ENCODE measurements at regions not wholly inside any gene's neighbourhood (a gene's known extent, or its start where the extent isn't known, plus 50 kb on each side); places are given as distances from the start of the nearest gene placed in this dataset.

DNA sequence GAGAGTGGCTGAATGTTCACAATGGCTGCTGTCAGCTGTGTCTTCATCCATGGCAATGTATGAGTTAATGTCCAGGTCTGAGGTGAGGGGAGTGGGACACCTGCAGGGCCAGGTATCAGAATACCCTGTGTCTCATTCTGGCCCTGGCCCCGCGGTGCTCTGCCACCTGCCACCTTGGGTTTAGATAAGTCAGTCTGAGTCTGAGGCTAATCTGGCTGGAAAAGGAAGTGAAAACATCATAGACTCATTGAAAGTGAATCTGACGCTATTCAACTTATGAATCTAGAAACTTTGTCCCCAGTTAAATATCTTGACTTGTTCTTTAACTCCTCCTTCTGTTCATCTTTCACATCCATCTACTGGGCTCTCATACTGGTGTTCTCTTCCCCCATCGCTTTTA lies 267.1 kb upstream of the JAG1 start:
- no peak overlapping the region for H3K27ac ChIP-seq (ENCODE audit: low read length)
- H3K4me1 ChIP-seq (ENCODE audit: control insufficient read depth, insufficient read depth, low read length), result no peaks in the 10 kb centered on the region
- no peak overlapping the region for H3K4me3 ChIP-seq (ENCODE audit: low read length)
- H3K9me3 ChIP-seq (ENCODE audit: control insufficient read depth, low read length), result no peaks in the 10 kb centered on the region
- no peak for DNase-seq
- intact Hi-C loops (cut with DNase I), result no loop called here
- 79% methylated on average over 4 of the region's 4 CpGs for WGBS
- ATAC-seq, result no peak
- no peaks in the 10 kb centered on the region for H3K27me3 ChIP-seq (ENCODE audit: control insufficient read depth, insufficient read depth)

- Histone ChIP-seq H3K27ac (ENCODE audit: low read length) (no peak overlapping the region), H3K27me3 (ENCODE audit: control insufficient read depth, insufficient read depth) (no peaks in the 10 kb centered on the region), H3K4me1 (ENCODE audit: control insufficient read depth, insufficient read depth, low read length) (no peaks in the 10 kb centered on the region), H3K9me3 (ENCODE audit: control insufficient read depth, low read length) (no peaks in the 10 kb centered on the region), H3K4me3 (ENCODE audit: low read length) (no peak overlapping the region)
- ATAC-seq (no peak), DNase-seq (no peak)
- intact Hi-C loops (cut with DNase I), result no loop called here
- 90% methylated on average over 4 of the region's 4 CpGs for WGBS
Observed at GRCh38 chr20:10943686-10944265, 270.0 kb upstream of the JAG1 start.

DNA sequence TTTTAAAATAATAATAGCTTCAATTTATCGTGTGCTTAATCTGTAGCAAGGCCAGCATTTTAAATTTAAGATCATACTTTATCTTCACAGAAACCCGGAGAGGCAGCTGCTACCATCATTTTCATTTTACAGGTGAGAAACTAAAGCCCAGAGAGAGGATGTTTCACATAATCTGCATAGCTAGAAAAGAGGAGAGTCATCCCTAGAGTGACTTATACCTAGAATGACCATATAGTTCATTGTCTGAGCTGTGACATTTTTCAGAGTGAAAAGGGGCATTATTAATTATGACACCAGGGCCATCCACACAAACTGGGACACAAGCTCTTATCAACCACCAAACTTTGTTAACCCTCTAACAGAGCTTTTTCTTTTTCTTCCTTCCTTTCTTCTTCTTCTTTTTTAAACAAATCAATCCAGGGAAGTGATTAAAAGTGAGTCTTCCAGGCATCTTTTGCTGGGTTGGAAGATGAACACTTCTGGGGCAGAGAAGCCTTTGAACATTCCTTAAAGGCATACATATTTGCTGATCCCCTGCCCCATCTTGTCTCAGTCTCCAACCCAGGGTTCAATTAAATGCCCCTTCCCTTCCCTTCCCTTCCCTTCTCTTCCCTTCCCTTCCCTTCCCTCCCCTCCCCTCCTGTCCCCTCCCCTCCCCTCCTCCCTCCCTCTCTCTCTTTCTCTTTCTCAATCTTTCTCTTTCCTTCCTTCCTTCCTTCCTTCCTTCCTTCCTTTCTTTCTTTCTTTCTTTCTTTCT lies 272.5 kb upstream of the JAG1 start:
- Histone ChIP-seq H3K4me3 (ENCODE audit: low read length) (no peak overlapping the region), H3K9me3 (ENCODE audit: control insufficient read depth, low read length) (no peaks in the 10 kb centered on the region), H3K27me3 (ENCODE audit: control insufficient read depth, insufficient read depth) (no peaks in the 10 kb centered on the region), H3K27ac (ENCODE audit: low read length) (no peak overlapping the region), H3K4me1 (ENCODE audit: control insufficient read depth, insufficient read depth, low read length) (no peaks in the 10 kb centered on the region)
- DNase-seq (no peak), ATAC-seq (no peak)
- intact Hi-C loops (cut with DNase I), result no loop called here
- WGBS, result 44% methylated on average over 2 of the region's 2 CpGs

DNA sequence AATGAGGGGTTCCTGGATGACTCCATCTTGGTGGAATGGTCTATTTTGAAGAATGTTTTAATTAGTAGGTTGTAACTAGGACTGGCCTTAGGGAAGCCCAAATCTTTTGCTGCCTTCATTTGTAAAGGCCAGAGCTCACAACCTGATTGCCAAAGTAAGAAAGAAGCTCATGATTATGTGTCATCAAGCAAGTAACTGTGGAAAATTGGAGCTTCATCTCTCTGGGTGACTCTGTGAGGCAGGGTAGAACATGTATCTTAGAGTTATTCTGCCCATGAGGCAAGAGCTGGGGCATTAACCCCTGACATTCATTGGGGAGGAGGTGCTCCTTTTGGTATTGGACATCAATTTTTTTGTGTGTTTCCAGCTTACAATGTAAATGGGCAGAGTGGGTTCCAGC lies 273.9 kb upstream of the JAG1 start:
- H3K4me1 ChIP-seq (ENCODE audit: control insufficient read depth, insufficient read depth, low read length), result no peaks in the 10 kb centered on the region
- no peaks in the 10 kb centered on the region for H3K27me3 ChIP-seq (ENCODE audit: control insufficient read depth, insufficient read depth)
- H3K9me3 ChIP-seq (ENCODE audit: control insufficient read depth, low read length), result no peaks in the 10 kb centered on the region
- no peak for DNase-seq
- intact Hi-C loops (cut with DNase I), result no loop called here
- H3K27ac ChIP-seq (ENCODE audit: low read length), result no peak overlapping the region
- ATAC-seq, result no peak
- no peak overlapping the region for H3K4me3 ChIP-seq (ENCODE audit: low read length)

DNA sequence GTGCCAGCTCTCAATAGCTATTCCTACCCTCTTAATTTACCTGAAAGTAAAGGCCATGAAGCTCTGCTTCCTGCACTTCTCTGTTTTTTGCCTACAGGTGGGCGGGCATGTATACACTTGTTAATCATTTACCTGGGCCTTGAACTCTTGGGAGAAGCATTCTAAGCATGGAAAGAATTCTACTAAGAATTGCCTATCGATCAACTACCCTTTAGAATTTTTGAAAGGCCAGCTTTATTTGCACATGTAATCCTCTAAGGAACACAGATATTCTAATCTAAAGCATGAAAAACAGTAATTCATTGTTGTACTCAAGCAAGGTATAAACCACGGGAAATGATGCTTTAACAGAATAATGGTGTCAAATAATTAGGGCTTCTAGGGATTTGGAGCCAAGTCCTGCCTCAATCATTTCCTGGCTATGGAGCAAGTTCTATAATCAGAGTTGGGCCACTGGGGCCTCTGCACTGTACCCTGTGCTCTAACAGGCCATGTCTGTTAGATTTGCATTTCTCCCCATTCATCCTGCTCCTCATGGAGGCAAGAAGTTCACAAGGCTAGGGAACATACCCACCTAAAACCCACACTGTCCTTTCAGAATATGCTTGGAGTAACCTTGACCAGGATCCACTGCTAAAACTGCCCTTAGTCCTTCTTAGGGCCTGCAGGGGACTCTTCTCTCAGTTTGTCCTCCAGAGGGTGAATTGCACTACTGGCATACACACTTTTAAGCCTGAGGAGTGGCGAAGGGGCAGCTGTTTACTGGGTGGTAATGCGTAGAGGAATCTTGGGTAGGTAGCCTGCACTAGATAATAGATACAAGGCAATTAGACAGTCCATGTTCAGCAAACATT lies 276.4 kb upstream of the JAG1 start:
- Histone ChIP-seq H3K4me1 (ENCODE audit: control insufficient read depth, insufficient read depth, low read length) (no peaks in the 10 kb centered on the region), H3K27ac (ENCODE audit: low read length) (no peak overlapping the region), H3K9me3 (ENCODE audit: control insufficient read depth, low read length) (no peaks in the 10 kb centered on the region), H3K27me3 (ENCODE audit: control insufficient read depth, insufficient read depth) (no peaks in the 10 kb centered on the region), H3K4me3 (ENCODE audit: low read length) (no peak overlapping the region)
- DNase-seq (no peak), ATAC-seq (no peak)
- intact Hi-C loops (cut with DNase I), result no loop called here
- 97% methylated on average over 5 of the region's 5 CpGs for WGBS

- Histone ChIP-seq H3K4me3 (ENCODE audit: low read length) (no peak overlapping the region), H3K27ac (ENCODE audit: low read length) (no peak overlapping the region), H3K4me1 (ENCODE audit: control insufficient read depth, insufficient read depth, low read length) (no peaks in the 10 kb centered on the region), H3K27me3 (ENCODE audit: control insufficient read depth, insufficient read depth) (no peaks in the 10 kb centered on the region), H3K9me3 (ENCODE audit: control insufficient read depth, low read length) (no peaks in the 10 kb centered on the region)
- intact Hi-C loops (cut with DNase I), result no loop called here
- no peak for DNase-seq
- WGBS, result 50% methylated on average over 2 of the region's 2 CpGs
- ATAC-seq, result no peak
Observed at GRCh38 chr20:10951216-10951615, 277.4 kb upstream of the JAG1 start.

DNA sequence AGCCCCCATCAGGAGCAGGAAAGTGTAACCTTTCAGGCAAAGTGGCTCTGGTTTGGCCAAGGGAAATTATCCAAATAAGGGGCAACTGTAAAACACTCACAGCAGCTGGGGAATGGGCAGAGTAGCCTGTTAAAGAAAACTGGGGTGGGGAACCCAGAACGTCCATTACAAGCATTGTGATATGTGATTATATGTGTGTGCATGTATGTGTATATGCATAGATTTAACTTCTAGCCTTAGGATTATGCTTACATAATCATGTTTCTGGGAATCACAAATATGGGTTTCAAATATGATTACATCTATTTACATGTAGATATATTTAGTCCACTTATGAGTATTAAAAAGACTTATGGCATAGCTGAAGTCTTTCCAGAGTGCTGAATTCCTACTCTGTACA lies 278.1 kb upstream of the JAG1 start:
- H3K27ac ChIP-seq (ENCODE audit: low read length), result no peak overlapping the region
- ATAC-seq, result no peak

DNA sequence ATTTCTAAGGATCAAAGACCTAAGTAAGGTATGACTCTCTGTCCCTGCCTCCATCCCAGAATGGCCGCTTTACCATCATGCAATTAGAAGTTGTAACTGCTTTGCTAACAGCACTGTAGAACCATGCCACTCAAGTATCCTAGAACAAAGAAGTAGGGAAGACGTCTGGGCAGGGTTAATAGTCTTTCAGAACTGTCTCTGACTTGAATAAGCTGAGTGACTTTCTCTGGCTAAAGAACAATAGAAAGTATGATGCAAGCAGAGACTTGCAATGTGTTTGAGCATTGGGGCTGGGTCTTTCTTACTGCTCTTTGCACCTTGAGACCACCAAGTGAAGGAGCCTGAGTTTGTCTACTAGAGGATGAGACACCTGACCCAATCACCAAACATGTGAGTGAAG lies 279.6 kb upstream of the JAG1 start:
- WGBS, result 86% methylated on average over 2 of the region's 2 CpGs
- DNase-seq (no peak), ATAC-seq (no peak)
- no peaks in the 10 kb centered on the region for H3K9me3 ChIP-seq (ENCODE audit: control insufficient read depth, low read length)
- H3K4me3 ChIP-seq (ENCODE audit: low read length), result no peak overlapping the region
- no peaks in the 10 kb centered on the region for H3K4me1 ChIP-seq (ENCODE audit: control insufficient read depth, insufficient read depth, low read length)
- intact Hi-C loops (cut with DNase I), result no loop called here
- no peak overlapping the region for H3K27ac ChIP-seq (ENCODE audit: low read length)
- H3K27me3 ChIP-seq (ENCODE audit: control insufficient read depth, insufficient read depth), result no peaks in the 10 kb centered on the region

More for the DNA sequence above, 278.1 kb upstream of the JAG1 start:
- Histone ChIP-seq H3K9me3 (ENCODE audit: control insufficient read depth, low read length) (no peaks in the 10 kb centered on the region), H3K27me3 (ENCODE audit: control insufficient read depth, insufficient read depth) (no peaks in the 10 kb centered on the region), H3K4me1 (ENCODE audit: control insufficient read depth, insufficient read depth, low read length) (no peaks in the 10 kb centered on the region), H3K4me3 (ENCODE audit: low read length) (no peak overlapping the region)
- intact Hi-C loops (cut with DNase I), result no loop called here
- WGBS, result 95% methylated on average over 1 of the region's 1 CpG
- DNase-seq, result no peak

GRCh38 chr20:10954137-10954840 lies 280.5 kb upstream of the JAG1 start:
- no peaks in the 10 kb centered on the region for H3K4me1 ChIP-seq (ENCODE audit: control insufficient read depth, insufficient read depth, low read length)
- no peaks in the 10 kb centered on the region for H3K9me3 ChIP-seq (ENCODE audit: control insufficient read depth, low read length)
- H3K27ac ChIP-seq (ENCODE audit: low read length), result no peak overlapping the region
- no peak for DNase-seq
- no peak overlapping the region for H3K4me3 ChIP-seq (ENCODE audit: low read length)
- WGBS, result 65% methylated on average over 6 of the region's 6 CpGs
- intact Hi-C loops (cut with DNase I), result no loop called here
- no peak for ATAC-seq
- H3K27me3 ChIP-seq (ENCODE audit: control insufficient read depth, insufficient read depth), result no peaks in the 10 kb centered on the region

DNA sequence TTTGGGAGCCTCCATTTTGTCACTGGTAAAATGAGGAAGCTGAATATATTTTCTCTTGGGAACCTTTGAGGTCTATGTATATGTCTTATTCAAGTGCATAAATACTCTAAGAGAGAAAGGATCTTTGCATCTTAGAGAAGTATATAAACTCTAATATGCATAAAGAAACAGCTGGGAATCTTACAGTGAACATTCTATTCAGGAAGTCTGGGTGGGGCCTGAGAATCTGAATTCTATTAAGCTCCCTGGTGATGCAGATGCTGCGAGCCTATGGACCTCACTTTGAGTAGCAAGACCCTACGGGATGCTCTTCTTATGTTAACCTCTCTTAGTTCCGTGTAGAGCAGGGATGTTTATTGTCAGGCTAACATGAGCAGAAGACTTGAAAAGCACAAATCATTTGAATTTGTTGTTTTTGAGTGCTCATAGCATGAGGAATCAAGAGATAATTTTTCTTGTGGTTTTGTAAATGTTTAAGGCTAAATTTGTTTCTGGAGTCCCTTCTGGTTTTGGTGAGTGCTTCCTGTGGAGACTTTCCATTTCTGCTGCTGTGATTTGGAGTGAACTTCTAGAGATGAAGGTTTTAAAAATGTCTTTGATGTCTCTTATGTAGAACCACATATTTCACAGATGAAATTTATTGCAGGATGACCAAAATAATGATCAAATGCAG lies 281.2 kb upstream of the JAG1 start:
- WGBS, result 89% methylated on average over 3 of the region's 3 CpGs
- intact Hi-C loops (cut with DNase I), result no loop called here
- Histone ChIP-seq H3K27ac (ENCODE audit: low read length) (no peak overlapping the region), H3K4me1 (ENCODE audit: control insufficient read depth, insufficient read depth, low read length) (no peaks in the 10 kb centered on the region), H3K27me3 (ENCODE audit: control insufficient read depth, insufficient read depth) (no peaks in the 10 kb centered on the region), H3K9me3 (ENCODE audit: control insufficient read depth, low read length) (no peaks in the 10 kb centered on the region), H3K4me3 (ENCODE audit: low read length) (no peak overlapping the region)
- ATAC-seq (no peak), DNase-seq (no peak)

Data from right cardiac atrium (tissue), 5 donors.